Right ventricle myocardium superior (tissue), 1 donor: ENCODE measurements at regions not wholly inside any gene's neighbourhood (a gene's known extent, or its start where the extent isn't known, plus 50 kb on each side); places are given as distances from the start of the nearest gene placed in this dataset.

Source experiments
- ATAC-seq: fragments of 200-7000 bp; cut with Tn5 transposase; one replicate; pipeline ENCODE4 v1.9.1; 2020; ENCODE audit warnings: mild to moderate bottlenecking; ENCODE audit not compliant: poor library complexity
- DNase-seq: peaks from one replicate; pipeline ENCODE4 v3.0.0-alpha.2; 2020
- intact Hi-C: fragments of 100-400 bp; cut with DNase I; formaldehyde crosslinking; loops from one replicate; pipeline ENCODE4 v1.11.2; 2022
- donor health status: DM: no; HTN: yes; CAD: no; lungs with severe emphysema.

GRCh38 chr5:3349704-3350565, 245.7 kb upstream of the IRX1 start:
- no peak for DNase-seq
- intact Hi-C loops: no loop called here
- ATAC-seq: no peak

GRCh38 chr5:3348576-3349535, 246.8 kb upstream of the IRX1 start:
- ATAC-seq (no peak), DNase-seq (no peak)
- intact Hi-C loops: no loop called here

- no peak for DNase-seq
- intact Hi-C loops: no loop called here
- ATAC-seq: no peak
Measured at GRCh38 chr5:3347741-3348140, 247.9 kb upstream of the IRX1 start.

- ATAC-seq (no peak), DNase-seq (no peak)
- intact Hi-C loops: no loop called here
Measured at GRCh38 chr5:3346111-3346820, 249.4 kb upstream of the IRX1 start.

- intact Hi-C loops: no loop called here
- ATAC-seq: no peak
- no peak for DNase-seq
Measured at GRCh38 chr5:3345195-3345594, 250.4 kb upstream of the IRX1 start.

GRCh38 chr5:3344671-3345070, 251.0 kb upstream of the IRX1 start:
- no peak for DNase-seq
- intact Hi-C loops: no loop called here
- ATAC-seq: no peak

GRCh38 chr5:3343911-3344310, 251.7 kb upstream of the IRX1 start:
- no peak for ATAC-seq
- no peak for DNase-seq
- intact Hi-C loops: no loop called here

- ATAC-seq: no peak
Measured at GRCh38 chr5:3343211-3343610, 252.4 kb upstream of the IRX1 start.

GRCh38 chr5:3342271-3343100, 253.1 kb upstream of the IRX1 start:
- ATAC-seq: no peak
- DNase-seq: no peak
- intact Hi-C loops: no loop called here

More at GRCh38 chr5:3343211-3343610, 252.4 kb upstream of the IRX1 start:
- DNase-seq: no peak
- intact Hi-C loops: no loop called here

- ATAC-seq: no peak
- DNase-seq: no peak
- intact Hi-C loops: no loop called here
Measured at GRCh38 chr5:3341446-3342240, 254.0 kb upstream of the IRX1 start.

- no peak for DNase-seq
- ATAC-seq: no peak
Measured at GRCh38 chr5:3340471-3340870, 255.2 kb upstream of the IRX1 start.

GRCh38 chr5:3339798-3340115, 255.9 kb upstream of the IRX1 start:
- no peak for DNase-seq
- intact Hi-C loops: no loop called here
- no peak for ATAC-seq

More at GRCh38 chr5:3340471-3340870, 255.2 kb upstream of the IRX1 start:
- intact Hi-C loops: no loop called here

GRCh38 chr5:3339092-3339797, 256.4 kb upstream of the IRX1 start:
- ATAC-seq: no peak
- intact Hi-C loops: no loop called here

GRCh38 chr5:3337812-3338541, 257.7 kb upstream of the IRX1 start:
- no peak for ATAC-seq
- intact Hi-C loops: no loop called here
- DNase-seq: no peak

More at GRCh38 chr5:3339092-3339797, 256.4 kb upstream of the IRX1 start:
- DNase-seq: no peak

- ATAC-seq (no peak), DNase-seq (no peak)
- intact Hi-C loops: no loop called here
Measured at GRCh38 chr5:3336666-3337065, 259.0 kb upstream of the IRX1 start.

GRCh38 chr5:3335301-3335700, 260.3 kb upstream of the IRX1 start:
- ATAC-seq: no peak

More at GRCh38 chr5:3335301-3335700, 260.3 kb upstream of the IRX1 start:
- DNase-seq: no peak
- intact Hi-C loops: no loop called here
